ENCODE measurements at regions not wholly inside any gene's neighbourhood (a gene's known extent, or its start where the extent isn't known, plus 50 kb on each side); places are given as distances from the start of the nearest gene placed in this dataset.

GRCh38 chr2:104658144-104658835 is 195.6 kb upstream of the POU3F3 start (continued):
- no peak for TF ChIP-seq AKNA (CRISPR knock-in tag; IDR thresholded peaks at IDR 0.05; ENCODE audit: borderline replicate concordance)

- WGBS (ENCODE audit: low lambda C conversion rate), result 36% methylated on average over 53 of the region's 53 CpGs
- ATAC-seq (peak; percentile 58), DNase-seq (ENCODE audit: low spot score) (no peak), FAIRE-seq (no peak)
- no peaks in the 10 kb centered on the region for H3K9me3 ChIP-seq (ENCODE audit: low read length)
- no peaks in the 10 kb centered on the region for H3K4me1 ChIP-seq (ENCODE audit: insufficient read depth, low read length)
- H3K36me3 ChIP-seq (replicated peaks in 1 of 2; ENCODE audit: control insufficient read depth in 1 of 2, insufficient read depth in 2 of 2, low read length in 2 of 2), result no peaks in the 10 kb centered on the region
- BruUV-seq (replicated peaks), result no TSS peak
- in situ Hi-C loops (cut with HindIII; ENCODE audit: extremely low pct_ligation_motif_present, low pct_unique_long_range_greater_than_20kb) (no loop called here), intact Hi-C loops (cut with micrococcal nuclease; ENCODE audit: unreplicated experiment) (no loop called here)
- H3K27me3 ChIP-seq (ENCODE audit: control insufficient read depth in 1 of 2, insufficient read depth in 2 of 2, low read length in 2 of 2), result peaks cover 0 to 28% of the 10 kb centered on the region in 2 experiments; a peak in 4 of 5 replicates
- TF ChIP-seq SIN3A (IDR thresholded peaks at IDR 0.05; ENCODE audit: borderline replicate concordance, low read depth, low read length), result no peak
- TF ChIP-seq SRSF1 (optimal IDR thresholded peaks at IDR 0.05; ENCODE audit: low read depth, low read length), result no peak
- TF ChIP-seq ZNF800 (CRISPR knock-in tag; IDR thresholded peaks at IDR 0.05), result 0 out of 2 replicates have a peak, but pooled peaks have one; percentile 35
- H3K27ac ChIP-seq (ENCODE audit: extremely low read length, insufficient read depth, low read length), result no peak overlapping the region
- no peaks in the 10 kb centered on the region for H3K79me2 ChIP-seq (ENCODE audit: insufficient read depth, low read length)
- H2AFZ ChIP-seq (ENCODE audit: low read length), result no peak overlapping the region
- no peaks in the 10 kb centered on the region for H4K20me1 ChIP-seq (ENCODE audit: insufficient read depth, low read length)
- POLR2A ChIA-PET, result no interaction called here
- no peak overlapping the region for H3K4me2 ChIP-seq (ENCODE audit: low read depth, low read length)
- H3K4me3 ChIP-seq (replicated peaks in 1 of 3; ENCODE audit: insufficient read depth in 1 of 3, low read depth in 2 of 3, low read length in 3 of 3), result no peak overlapping the region
- no peak overlapping the region for H3K9ac ChIP-seq (ENCODE audit: insufficient read depth, low read depth, low read length)
- CTCF ChIA-PET (ENCODE audit: low intra/inter-chr PET ratio, low total read pairs), result no interaction called here
These were observed 194.9 kb upstream of the POU3F3 start for GRCh38 chr2:104658904-104659591.

All from HepG2 (cell line).